ENCODE measurements at regions not wholly inside any gene's neighbourhood (a gene's known extent, or its start where the extent isn't known, plus 50 kb on each side); places are given as distances from the start of the nearest gene placed in this dataset.
A peak's percentile ranks its signal among the peaks of the same experiment; 100 is the strongest.

GRCh38 chr2:16496426-16497388, 168.9 kb downstream of the CYRIA start:
- DNase-seq: no peak

GRCh38 chr2:16495509-16496208, 170.0 kb downstream of the CYRIA start:
- no peak for DNase-seq

GRCh38 chr2:16494836-16495508, 170.7 kb downstream of the CYRIA start:
- no peak for DNase-seq

GRCh38 chr2:16493788-16494187, 171.8 kb downstream of the CYRIA start:
- DNase-seq: no peak

GRCh38 chr2:16487686-16488085, 177.9 kb downstream of the CYRIA start:
- peak; percentile 39 for DNase-seq

- no peak for DNase-seq
These were observed 180.4 kb downstream of the CYRIA start for GRCh38 chr2:16485251-16485650.

- no peak for DNase-seq
These were observed 183.2 kb downstream of the CYRIA start for GRCh38 chr2:16482460-16482859.

GRCh38 chr2:16481351-16481750, 184.3 kb downstream of the CYRIA start:
- DNase-seq: no peak

- no peak for DNase-seq
These were observed 185.9 kb downstream of the CYRIA start for GRCh38 chr2:16479721-16480120.

- DNase-seq: no peak
These were observed 187.0 kb downstream of the CYRIA start for GRCh38 chr2:16478434-16479210.

- no peak for DNase-seq
These were observed 188.0 kb downstream of the CYRIA start for GRCh38 chr2:16477648-16478047.

GRCh38 chr2:16476866-16477265, 188.8 kb downstream of the CYRIA start:
- DNase-seq: no peak

- no peak for DNase-seq
These were observed 189.6 kb downstream of the CYRIA start for GRCh38 chr2:16475986-16476567.

- no peak for DNase-seq
These were observed 190.0 kb downstream of the CYRIA start for GRCh38 chr2:16475586-16475985.

- DNase-seq: no peak
These were observed 192.1 kb downstream of the CYRIA start for GRCh38 chr2:16473575-16473974.

GRCh38 chr2:16470936-16471490, 194.6 kb downstream of the CYRIA start:
- no peak for DNase-seq

- no peak for DNase-seq
These were observed 198.8 kb downstream of the CYRIA start for GRCh38 chr2:16466821-16467151.

GRCh38 chr2:16466133-16466820, 199.4 kb downstream of the CYRIA start:
- no peak for DNase-seq

GRCh38 chr2:16464641-16465040, 201.0 kb downstream of the CYRIA start:
- DNase-seq: no peak

- no peak for DNase-seq
These were observed 202.7 kb downstream of the CYRIA start for GRCh38 chr2:16462958-16463357.

- DNase-seq: no peak
These were observed 204.0 kb downstream of the CYRIA start for GRCh38 chr2:16461672-16462071.

GRCh38 chr2:16459606-16460005, 206.0 kb downstream of the CYRIA start:
- no peak for DNase-seq
